Caco-2 (cell line): ENCODE measurements at regions not wholly inside any gene's neighbourhood (a gene's known extent, or its start where the extent isn't known, plus 50 kb on each side); places are given as distances from the start of the nearest gene placed in this dataset.

Experiments
- BruUV-seq: library from RNA; stranded (reverse); fragments of 400-500 nt; replicated peaks from 2 replicates; lab custom pipeline; 2021; lab: Mats Ljungman, UMichigan
- CTCF ChIA-PET: fragments of 300-600 bp; sonication (Branson Sonifier 250); formaldehyde crosslinking; loops from one replicate; lab custom pipeline; 2022; ENCODE audit warnings: antibody characterized with exemption; lab: Charles Lee
- POLR2A ChIA-PET: fragments of 300-600 bp; sonication (Branson Sonifier 250); formaldehyde crosslinking; loops from one replicate; lab custom pipeline; 2022; ENCODE audit warnings: antibody characterized with exemption; lab: Charles Lee
- DNase-seq, 2 experiments: peaks; one replicate each; pipeline versions ENCODE4 v3.0.0 to v3.0.0-alpha.2; 2020 to 2022
- H3K27me3 ChIP-seq: replicated peaks from 2 replicates; pipeline ENCODE4 v1.6.0; 2011; ENCODE audit warnings: low read length; ENCODE audit not compliant: control insufficient read depth, insufficient read depth
- H3K36me3 ChIP-seq: 2 replicates; pipeline ENCODE4 v1.5.1; 2011; ENCODE audit warnings: low read length; ENCODE audit not compliant: control insufficient read depth, insufficient read depth
- H3K4me1 ChIP-seq: fragments of 250-450 bp; sonication (Bioruptor Pico); 2 replicates; pipeline ENCODE4 v1.5.1; 2020; ENCODE audit warnings: mild to moderate bottlenecking
- H3K4me3 ChIP-seq: 2 replicates; pipeline ENCODE4 v1.5.1; 2011; ENCODE audit warnings: low read depth, mild to moderate bottlenecking, control low read depth, low read length
- H3K9me3 ChIP-seq: fragments of 250-450 bp; sonication (Bioruptor Pico); 2 replicates; pipeline ENCODE4 v1.5.1; 2020; ENCODE audit warnings: mild to moderate bottlenecking, moderate library complexity
- H3K27ac Mint-ChIP-seq: one replicate; pipeline ENCODE4 v1.8.0; 2022; ENCODE audit warnings: mixed read lengths; ENCODE audit not compliant: unreplicated experiment
- H3K27me3 Mint-ChIP-seq: one replicate; pipeline ENCODE4 v1.8.0; 2022; ENCODE audit warnings: mixed read lengths; ENCODE audit not compliant: insufficient read depth, unreplicated experiment
- H3K36me3 Mint-ChIP-seq: one replicate; pipeline ENCODE4 v1.8.0; 2022; ENCODE audit warnings: mild to moderate bottlenecking, mixed read lengths; ENCODE audit not compliant: insufficient read depth, unreplicated experiment
- H3K4me1 Mint-ChIP-seq: one replicate; pipeline ENCODE4 v1.8.0; 2022; ENCODE audit warnings: low read depth, mixed read lengths; ENCODE audit not compliant: unreplicated experiment
- H3K4me3 Mint-ChIP-seq: one replicate; pipeline ENCODE4 v1.8.0; 2022; ENCODE audit warnings: mild to moderate bottlenecking, moderate library complexity, mixed read lengths; ENCODE audit not compliant: unreplicated experiment
- H3K9me3 Mint-ChIP-seq: one replicate; pipeline ENCODE4 v1.8.0; 2022; ENCODE audit warnings: mixed read lengths; ENCODE audit not compliant: unreplicated experiment
- CTCF ChIP-seq, 2 experiments: fragments of 200-600 bp in 1 of 2; IDR thresholded peaks; 1 replicate in 1 of 2; 2 replicates in 1 of 2; pipeline versions ENCODE4 v1.5.1 to v1.8.0; 2011 to 2022; ENCODE audit warnings: antibody characterized with exemption in 1 of 2, control low read depth in 1 of 2, inconsistent platforms in 1 of 2, low read depth in 1 of 2, low read length in 1 of 2, mild to moderate bottlenecking in 1 of 2, moderate library complexity in 1 of 2; ENCODE audit not compliant: insufficient read depth in 1 of 2, severe bottlenecking in 1 of 2, unreplicated experiment in 1 of 2
- intact Hi-C: fragments of 100-400 bp; cut with micrococcal nuclease; formaldehyde crosslinking; loops from one replicate; pipeline ENCODE4 v1.10.0; 2022; ENCODE audit not compliant: unreplicated experiment

- no peaks in the 10 kb centered on the region for H3K27me3 ChIP-seq
- no peaks in the 10 kb centered on the region for H3K9me3 ChIP-seq
- Mint-ChIP-seq H3K27me3 (no peaks in the 10 kb centered on the region), H3K36me3 (no peaks in the 10 kb centered on the region), H3K9me3 (no peaks in the 10 kb centered on the region), H3K4me1 (no peaks in the 10 kb centered on the region), H3K4me3 (no peak overlapping the region), H3K27ac (no peak overlapping the region)
- ChIA-PET CTCF (no interaction called here), POLR2A (no interaction called here)
- intact Hi-C loops = no loop called here
- no peaks in the 10 kb centered on the region for H3K36me3 ChIP-seq
- no peak for TF ChIP-seq CTCF (IDR thresholded peaks at IDR 0.05; ENCODE audit: insufficient read depth in 1 of 2, low read depth in 1 of 2, low read length in 1 of 2, severe bottlenecking in 1 of 2, unreplicated experiment in 1 of 2)
- H3K4me1 ChIP-seq = no peaks in the 10 kb centered on the region
- DNase-seq = no peak
- H3K4me3 ChIP-seq = no peak overlapping the region
- BruUV-seq = no TSS peak
These were observed 139.1 kb upstream of the ZIC3 start for GRCh38 chrX:137426695-137427425.

GRCh38 chrX:137425986-137426385, 139.9 kb upstream of the ZIC3 start:
- H3K36me3 Mint-ChIP-seq = no peaks in the 10 kb centered on the region
- no peak overlapping the region for H3K4me3 Mint-ChIP-seq

GRCh38 chrX:137425273-137425902, 140.5 kb upstream of the ZIC3 start:
- no peak for TF ChIP-seq CTCF (IDR thresholded peaks at IDR 0.05; ENCODE audit: insufficient read depth in 1 of 2, low read depth in 1 of 2, low read length in 1 of 2, severe bottlenecking in 1 of 2, unreplicated experiment in 1 of 2)
- Histone ChIP-seq H3K4me1 (no peaks in the 10 kb centered on the region), H3K27me3 (no peaks in the 10 kb centered on the region), H3K9me3 (no peaks in the 10 kb centered on the region), H3K4me3 (no peak overlapping the region), H3K36me3 (no peaks in the 10 kb centered on the region)
- DNase-seq = no peak
- ChIA-PET CTCF (no interaction called here), POLR2A (no interaction called here)
- no peak overlapping the region for H3K27ac Mint-ChIP-seq
- no peaks in the 10 kb centered on the region for H3K27me3 Mint-ChIP-seq
- H3K36me3 Mint-ChIP-seq = no peaks in the 10 kb centered on the region
- intact Hi-C loops = no loop called here
- no TSS peak for BruUV-seq
- H3K4me3 Mint-ChIP-seq = no peak overlapping the region
- no peaks in the 10 kb centered on the region for H3K4me1 Mint-ChIP-seq
- H3K9me3 Mint-ChIP-seq = no peaks in the 10 kb centered on the region

More at GRCh38 chrX:137425986-137426385, 139.9 kb upstream of the ZIC3 start:
- Mint-ChIP-seq H3K27ac (no peak overlapping the region), H3K4me1 (no peaks in the 10 kb centered on the region), H3K9me3 (no peaks in the 10 kb centered on the region), H3K27me3 (no peaks in the 10 kb centered on the region)
- Histone ChIP-seq H3K4me1 (no peaks in the 10 kb centered on the region), H3K9me3 (no peaks in the 10 kb centered on the region), H3K4me3 (no peak overlapping the region), H3K36me3 (no peaks in the 10 kb centered on the region), H3K27me3 (no peaks in the 10 kb centered on the region)
- ChIA-PET POLR2A (no interaction called here), CTCF (no interaction called here)
- BruUV-seq = no TSS peak
- intact Hi-C loops = no loop called here
- no peak for DNase-seq
- TF ChIP-seq CTCF (IDR thresholded peaks at IDR 0.05; ENCODE audit: insufficient read depth in 1 of 2, low read depth in 1 of 2, low read length in 1 of 2, severe bottlenecking in 1 of 2, unreplicated experiment in 1 of 2) = no peak
